Activated T-helper 17 cell treated with anti-CD3 and anti-CD28 coated beads, Interleukin-2, amount 50 U/mL, for 72 hours (primary cell): ENCODE measurements at regions not wholly inside any gene's neighbourhood (a gene's known extent, or its start where the extent isn't known, plus 50 kb on each side); places are given as distances from the start of the nearest gene placed in this dataset.

Experiments
- ATAC-seq: fragments of 150-1000 bp; cut with Tn5 transposase; replicated peaks from 2 replicates; pipeline ENCODE4 v1.10.0; 2021; ENCODE audit warnings: mild to moderate bottlenecking, moderate library complexity
- H3K27ac Mint-ChIP-seq: one replicate; pipeline ENCODE4 v1.8.0; 2022; ENCODE audit warnings: mixed read lengths
- H3K27me3 Mint-ChIP-seq: one replicate; pipeline ENCODE4 v1.8.0; 2022; ENCODE audit warnings: mixed read lengths
- H3K36me3 Mint-ChIP-seq: one replicate; pipeline ENCODE4 v1.8.0; 2022; ENCODE audit warnings: low read depth, mild to moderate bottlenecking, mixed read lengths
- H3K4me1 Mint-ChIP-seq: one replicate; pipeline ENCODE4 v1.8.0; 2022; ENCODE audit warnings: mixed read lengths
- H3K4me3 Mint-ChIP-seq: one replicate; pipeline ENCODE4 v1.8.0; 2022; ENCODE audit warnings: mild to moderate bottlenecking, mixed read lengths
- H3K9me3 Mint-ChIP-seq: one replicate; pipeline ENCODE4 v1.8.0; 2022; ENCODE audit warnings: mixed read lengths

DNA sequence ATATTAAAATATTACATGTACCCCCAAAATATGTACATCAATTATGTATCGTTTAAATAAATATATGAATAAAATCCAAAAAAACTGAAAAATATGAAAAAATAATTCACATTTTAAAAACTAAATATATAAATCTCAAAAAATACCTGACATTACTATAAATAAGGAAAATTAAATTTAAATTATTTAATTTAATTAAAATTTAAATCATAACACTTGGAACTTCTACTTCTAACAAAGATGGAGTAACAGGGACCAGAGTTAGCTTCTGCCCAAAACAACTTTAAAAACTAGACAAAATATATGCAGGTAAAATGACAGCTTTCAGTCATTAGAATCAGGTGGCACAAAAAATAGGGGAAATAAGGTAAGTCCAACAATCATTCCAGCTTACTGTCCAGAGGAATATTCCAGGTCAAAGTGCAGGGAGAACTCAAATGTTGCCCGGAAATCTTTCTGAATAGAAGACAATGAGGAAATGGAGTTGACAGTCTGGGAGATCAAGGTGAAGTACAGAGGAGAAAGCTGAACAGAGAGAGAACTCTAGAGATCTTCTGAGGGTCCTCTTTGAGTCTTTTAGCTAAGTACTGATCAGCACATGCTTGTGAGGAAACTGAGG is 207.7 kb upstream of the ATP11B start:
- no peak overlapping the region for H3K27ac Mint-ChIP-seq
- peaks cover 7% of the 10 kb centered on the region for H3K27me3 Mint-ChIP-seq
- no peaks in the 10 kb centered on the region for H3K36me3 Mint-ChIP-seq
- no peaks in the 10 kb centered on the region for H3K9me3 Mint-ChIP-seq
- H3K4me1 Mint-ChIP-seq: no peaks in the 10 kb centered on the region
- no peak overlapping the region for H3K4me3 Mint-ChIP-seq
- ATAC-seq: no peak

DNA sequence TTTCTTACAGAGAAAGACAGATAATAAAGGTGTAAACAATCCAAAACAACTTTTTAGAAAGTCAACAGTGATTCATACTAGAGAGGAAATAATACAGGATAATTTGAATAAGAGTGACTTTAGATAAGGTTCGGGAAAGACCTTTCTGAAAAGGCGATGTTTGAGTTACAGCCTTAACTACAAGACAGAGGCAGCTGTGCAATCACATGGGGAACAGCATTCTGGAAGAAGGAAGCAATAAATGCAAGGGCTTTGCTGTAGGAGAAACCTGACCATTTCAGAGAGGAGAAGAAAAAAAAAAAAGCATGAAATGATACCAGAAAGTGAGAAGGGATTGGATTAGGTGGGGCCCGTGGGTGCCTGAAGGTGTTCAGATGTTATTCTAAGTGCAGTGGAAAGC is 200.6 kb upstream of the ATP11B start:
- peaks cover 4% of the 10 kb centered on the region for H3K27me3 Mint-ChIP-seq
- no peak overlapping the region for H3K27ac Mint-ChIP-seq
- H3K4me3 Mint-ChIP-seq: no peak overlapping the region
- ATAC-seq: no peak
- H3K4me1 Mint-ChIP-seq: no peaks in the 10 kb centered on the region
- H3K9me3 Mint-ChIP-seq: no peaks in the 10 kb centered on the region
- H3K36me3 Mint-ChIP-seq: no peaks in the 10 kb centered on the region

DNA sequence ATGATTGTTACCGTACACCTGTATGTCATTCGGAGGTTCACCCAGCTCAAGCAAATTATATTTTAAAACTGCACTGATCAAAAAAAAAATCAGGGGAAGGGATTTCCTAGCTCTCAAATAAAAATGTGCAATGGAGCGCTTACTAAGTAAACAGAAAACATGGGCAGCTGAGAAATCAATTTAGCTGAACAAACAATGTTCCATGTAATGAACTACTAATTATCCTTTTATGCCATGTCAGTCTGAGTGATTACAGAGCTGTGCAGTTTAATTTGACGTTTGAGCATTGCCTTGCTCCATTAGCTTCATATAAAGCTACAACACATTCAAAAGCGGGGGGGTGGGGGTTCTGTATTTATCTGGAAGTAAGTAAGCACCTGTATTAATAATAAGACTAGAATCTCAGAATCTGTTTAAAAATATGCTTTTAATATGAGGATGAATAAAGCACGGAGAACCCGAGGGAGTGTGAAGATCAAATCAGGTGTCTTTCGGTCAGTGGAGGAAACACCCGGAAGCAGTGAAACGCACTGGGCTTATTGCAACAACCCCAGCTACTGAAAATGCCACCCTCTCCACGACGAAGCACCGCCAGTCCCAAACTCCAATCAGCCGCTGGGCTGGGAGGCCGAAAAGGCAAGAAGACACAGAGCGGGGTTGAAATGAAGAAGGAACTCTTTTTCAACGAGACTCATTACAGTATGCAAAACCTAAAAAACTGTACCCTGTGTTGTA is 196.5 kb upstream of the ATP11B start:
- ATAC-seq: no peak
- Mint-ChIP-seq H3K4me1 (no peaks in the 10 kb centered on the region), H3K27ac (no peak overlapping the region), H3K27me3 (peaks cover 8% of the 10 kb centered on the region), H3K4me3 (no peak overlapping the region), H3K36me3 (no peaks in the 10 kb centered on the region), H3K9me3 (no peaks in the 10 kb centered on the region)

DNA sequence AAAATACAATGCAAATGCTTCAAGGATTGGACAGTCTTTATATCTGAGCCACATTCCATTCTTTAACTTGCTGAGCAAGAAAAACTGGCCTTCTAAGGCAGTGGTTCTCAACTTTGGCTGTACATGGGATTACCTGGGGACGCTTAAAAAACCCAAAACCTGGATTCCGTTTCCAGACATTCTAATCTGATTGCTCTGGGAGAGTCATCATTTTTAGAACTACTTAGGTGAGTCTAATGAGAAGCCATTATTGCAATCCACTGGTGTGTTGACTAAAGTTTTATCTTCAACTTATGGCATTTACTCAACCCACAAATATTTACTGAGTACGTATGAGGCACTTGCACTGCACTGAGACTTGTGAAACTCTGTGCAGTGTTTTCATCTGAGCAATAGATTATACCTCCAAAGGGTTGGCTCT is 195.7 kb upstream of the ATP11B start:
- H3K9me3 Mint-ChIP-seq: no peaks in the 10 kb centered on the region
- H3K4me3 Mint-ChIP-seq: no peak overlapping the region
- H3K27ac Mint-ChIP-seq: no peak overlapping the region
- H3K4me1 Mint-ChIP-seq: no peaks in the 10 kb centered on the region
- peaks cover 8% of the 10 kb centered on the region for H3K27me3 Mint-ChIP-seq
- no peak for ATAC-seq
- no peaks in the 10 kb centered on the region for H3K36me3 Mint-ChIP-seq

- Mint-ChIP-seq H3K36me3 (no peaks in the 10 kb centered on the region), H3K4me1 (no peaks in the 10 kb centered on the region), H3K27me3 (peaks cover 4% of the 10 kb centered on the region), H3K9me3 (no peaks in the 10 kb centered on the region), H3K27ac (no peak overlapping the region), H3K4me3 (no peak overlapping the region)
- no peak for ATAC-seq
These were observed 191.7 kb upstream of the ATP11B start for GRCh38 chr3:182601597-182601996.

DNA sequence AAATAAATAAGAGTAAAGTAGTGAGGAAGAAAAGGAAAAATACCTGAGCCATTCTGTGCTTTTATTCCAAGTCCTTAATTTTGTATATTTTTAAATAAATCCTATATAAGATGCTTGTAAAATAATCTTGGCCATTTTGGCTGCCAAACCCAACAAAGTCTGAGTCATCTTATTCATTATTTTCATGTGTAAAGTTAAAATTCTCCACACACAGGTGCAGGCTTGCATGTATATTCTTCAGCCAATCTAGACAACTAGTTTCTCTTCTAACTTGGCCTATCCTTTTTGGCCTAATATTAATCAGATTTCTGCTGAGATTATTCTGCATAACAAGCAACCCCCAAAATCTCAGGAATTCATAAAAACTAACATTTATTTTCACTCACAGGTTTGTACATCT is 189.8 kb upstream of the ATP11B start:
- ATAC-seq: no peak
- Mint-ChIP-seq H3K27ac (no peak overlapping the region), H3K4me1 (no peaks in the 10 kb centered on the region), H3K36me3 (no peaks in the 10 kb centered on the region), H3K4me3 (no peak overlapping the region), H3K9me3 (no peaks in the 10 kb centered on the region), H3K27me3 (no peaks in the 10 kb centered on the region)

DNA sequence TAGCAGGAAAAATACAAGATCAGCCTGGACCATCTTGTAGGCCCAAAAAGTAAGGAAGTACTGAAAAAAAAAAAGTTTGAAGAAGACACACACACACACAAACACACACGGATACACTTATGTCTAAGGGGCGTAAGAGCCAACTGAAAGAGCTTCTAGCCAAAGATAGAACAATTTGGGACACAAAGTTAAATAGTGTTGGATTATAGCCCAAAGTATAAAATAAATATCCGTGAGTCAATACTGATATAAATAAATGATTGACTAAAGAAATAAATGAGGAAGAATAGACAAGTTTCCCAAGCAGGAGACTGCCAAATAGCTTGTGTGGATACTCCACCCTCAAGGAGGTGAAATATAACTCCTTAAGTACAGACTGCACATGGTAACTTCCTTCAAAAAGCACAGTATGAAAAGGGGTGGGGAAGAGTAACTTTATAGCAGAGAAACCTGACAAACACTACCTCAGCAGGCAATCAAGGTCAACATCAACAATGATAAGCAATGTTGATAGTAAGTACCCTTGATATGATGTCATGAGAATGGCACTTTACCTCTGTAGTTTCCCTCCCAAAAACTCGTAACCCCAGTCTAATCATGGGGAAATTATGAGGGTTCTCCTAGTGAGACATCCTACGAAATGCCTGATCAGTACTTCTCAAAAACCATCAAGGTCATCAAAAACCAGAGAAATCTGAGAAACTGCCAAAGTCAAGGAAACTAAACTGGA is 187.3 kb upstream of the ATP11B start:
- no peak overlapping the region for H3K4me3 Mint-ChIP-seq
- no peaks in the 10 kb centered on the region for H3K27me3 Mint-ChIP-seq
- no peak for ATAC-seq
- H3K27ac Mint-ChIP-seq: no peak overlapping the region
- no peaks in the 10 kb centered on the region for H3K4me1 Mint-ChIP-seq
- no peaks in the 10 kb centered on the region for H3K9me3 Mint-ChIP-seq
- no peaks in the 10 kb centered on the region for H3K36me3 Mint-ChIP-seq

DNA sequence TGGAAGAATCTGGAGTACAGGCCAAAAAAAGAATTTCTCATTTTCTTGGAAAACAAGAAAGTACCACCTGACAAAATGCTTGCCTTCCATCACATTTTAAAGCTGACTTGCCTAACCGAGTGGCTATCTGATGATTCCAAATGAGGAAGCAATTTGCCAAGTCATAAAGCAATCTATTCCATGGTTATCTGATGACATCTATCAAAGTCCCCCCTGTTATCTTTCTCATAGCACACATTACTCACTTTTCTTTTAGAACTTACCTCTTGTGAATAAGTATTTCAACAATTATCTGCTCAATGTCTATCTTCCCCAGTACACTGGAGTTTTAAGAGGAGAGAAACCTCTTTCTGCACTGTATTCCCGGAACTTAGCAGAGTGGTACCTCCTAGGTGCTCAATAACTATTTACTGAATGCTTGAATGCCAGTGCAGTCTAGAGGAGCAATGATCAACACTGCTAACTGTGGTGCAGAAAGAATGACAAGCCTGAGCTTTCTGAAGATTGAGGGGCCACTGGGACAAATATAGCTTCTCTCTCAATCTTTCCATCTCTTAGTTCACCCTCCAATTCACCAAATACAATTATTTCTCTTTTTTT is 186.3 kb upstream of the ATP11B start:
- peaks cover 1% of the 10 kb centered on the region for H3K27me3 Mint-ChIP-seq
- H3K9me3 Mint-ChIP-seq: no peaks in the 10 kb centered on the region
- no peak overlapping the region for H3K4me3 Mint-ChIP-seq
- no peaks in the 10 kb centered on the region for H3K36me3 Mint-ChIP-seq
- no peak for ATAC-seq
- no peaks in the 10 kb centered on the region for H3K4me1 Mint-ChIP-seq
- H3K27ac Mint-ChIP-seq: no peak overlapping the region

GRCh38 chr3:182608832-182609231 is 184.5 kb upstream of the ATP11B start:
- no peaks in the 10 kb centered on the region for H3K36me3 Mint-ChIP-seq
- ATAC-seq: no peak
- no peak overlapping the region for H3K4me3 Mint-ChIP-seq
- no peak overlapping the region for H3K27ac Mint-ChIP-seq
- no peaks in the 10 kb centered on the region for H3K9me3 Mint-ChIP-seq
- H3K4me1 Mint-ChIP-seq: no peaks in the 10 kb centered on the region
- peaks cover 7% of the 10 kb centered on the region for H3K27me3 Mint-ChIP-seq

DNA sequence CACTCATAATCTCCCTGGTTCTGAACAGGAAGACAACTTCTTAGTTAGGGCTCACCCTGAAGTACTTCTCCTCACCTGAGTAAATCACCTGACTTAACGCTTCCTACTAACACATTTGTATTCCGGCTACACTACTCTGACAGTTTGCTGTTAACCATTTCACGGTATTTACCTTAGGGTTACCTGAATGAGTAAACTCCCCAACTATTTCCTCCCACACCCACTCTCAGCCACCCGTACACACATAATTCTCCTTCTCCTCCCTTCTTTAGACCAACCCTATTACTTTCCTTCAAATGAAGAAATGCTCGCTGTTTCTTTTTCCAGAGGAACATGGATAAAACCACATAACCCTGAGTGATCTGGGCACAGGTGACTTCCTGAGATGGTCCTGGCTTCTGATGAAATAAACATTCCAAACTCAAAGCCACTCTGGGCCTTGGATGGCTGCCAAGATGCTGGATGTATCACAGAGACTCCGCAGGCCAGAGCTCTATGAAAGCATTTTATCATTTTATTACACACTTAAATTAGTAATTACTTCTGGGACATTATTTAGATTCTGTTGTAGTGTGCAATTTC is 183.6 kb upstream of the ATP11B start:
- no peak for ATAC-seq
- Mint-ChIP-seq H3K4me1 (no peaks in the 10 kb centered on the region), H3K4me3 (no peak overlapping the region), H3K27me3 (peaks cover 7% of the 10 kb centered on the region), H3K27ac (no peak overlapping the region), H3K36me3 (no peaks in the 10 kb centered on the region), H3K9me3 (no peaks in the 10 kb centered on the region)

DNA sequence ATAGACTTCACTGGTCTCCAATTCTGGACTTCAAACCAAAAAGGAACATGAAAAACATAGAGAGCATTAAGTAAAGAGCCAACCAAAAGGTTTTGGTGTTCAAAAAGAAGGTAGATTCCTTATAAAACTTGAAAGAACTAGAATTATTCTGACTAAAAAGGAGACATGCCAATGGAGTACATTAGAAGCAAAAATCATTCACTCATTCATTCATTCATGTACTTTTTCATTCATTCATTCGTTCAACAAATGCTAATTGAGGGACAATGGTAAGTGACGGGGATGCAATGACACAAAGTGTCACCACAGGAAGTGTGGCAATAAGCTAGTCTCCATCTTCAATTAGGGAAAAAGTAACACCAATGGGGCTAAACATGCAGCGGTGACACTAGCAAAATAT is 181.0 kb upstream of the ATP11B start:
- Mint-ChIP-seq H3K27ac (no peak overlapping the region), H3K9me3 (no peaks in the 10 kb centered on the region), H3K4me1 (no peaks in the 10 kb centered on the region), H3K27me3 (peaks cover 11% of the 10 kb centered on the region), H3K36me3 (no peaks in the 10 kb centered on the region), H3K4me3 (no peak overlapping the region)
- ATAC-seq: no peak

GRCh38 chr3:182617500-182617899 is 175.8 kb upstream of the ATP11B start:
- Mint-ChIP-seq H3K4me3 (no peak overlapping the region), H3K27me3 (peaks cover 8% of the 10 kb centered on the region), H3K27ac (no peak overlapping the region), H3K9me3 (no peaks in the 10 kb centered on the region), H3K36me3 (no peaks in the 10 kb centered on the region), H3K4me1 (no peaks in the 10 kb centered on the region)
- no peak for ATAC-seq

- no peaks in the 10 kb centered on the region for H3K4me1 Mint-ChIP-seq
- ATAC-seq: no peak
- peaks cover 8% of the 10 kb centered on the region for H3K27me3 Mint-ChIP-seq
- H3K9me3 Mint-ChIP-seq: no peaks in the 10 kb centered on the region
- no peak overlapping the region for H3K4me3 Mint-ChIP-seq
- no peak overlapping the region for H3K27ac Mint-ChIP-seq
- H3K36me3 Mint-ChIP-seq: no peaks in the 10 kb centered on the region
These were observed 175.1 kb upstream of the ATP11B start for GRCh38 chr3:182618085-182618732.

GRCh38 chr3:182618981-182619591 is 174.2 kb upstream of the ATP11B start:
- peaks cover 8% of the 10 kb centered on the region for H3K27me3 Mint-ChIP-seq
- no peaks in the 10 kb centered on the region for H3K4me1 Mint-ChIP-seq
- H3K4me3 Mint-ChIP-seq: no peak overlapping the region
- H3K36me3 Mint-ChIP-seq: no peaks in the 10 kb centered on the region
- peak; percentile 66 for ATAC-seq
- H3K27ac Mint-ChIP-seq: no peak overlapping the region
- no peaks in the 10 kb centered on the region for H3K9me3 Mint-ChIP-seq
